Calu3 (cell line): ENCODE measurements at regions not wholly inside any gene's neighbourhood (a gene's known extent, or its start where the extent isn't known, plus 50 kb on each side); places are given as distances from the start of the nearest gene placed in this dataset.

Experiments used
- BruUV-seq: library from RNA; stranded (reverse); fragments of 400-500 nt; replicated peaks from 2 replicates; lab custom pipeline; 2021; lab: Mats Ljungman, UMichigan
- CTCF ChIA-PET: fragments of 300-600 bp; sonication (Branson Sonifier 250); formaldehyde crosslinking; loops from one replicate; lab custom pipeline; 2022; ENCODE audit warnings: antibody characterized with exemption; lab: Charles Lee
- DNase-seq: peaks from one replicate; pipeline ENCODE4 v3.0.0; 2022
- H3K27ac Mint-ChIP-seq: one replicate; pipeline ENCODE4 v1.8.0; 2022; ENCODE audit warnings: mixed read lengths; ENCODE audit not compliant: unreplicated experiment
- H3K27me3 Mint-ChIP-seq: one replicate; pipeline ENCODE4 v1.8.0; 2022; ENCODE audit warnings: mixed read lengths; ENCODE audit not compliant: unreplicated experiment
- H3K36me3 Mint-ChIP-seq: one replicate; pipeline ENCODE4 v1.8.0; 2022; ENCODE audit warnings: mild to moderate bottlenecking, moderate library complexity, mixed read lengths; ENCODE audit not compliant: insufficient read depth, unreplicated experiment
- H3K4me1 Mint-ChIP-seq: one replicate; pipeline ENCODE4 v1.8.0; 2022; ENCODE audit warnings: mild to moderate bottlenecking, low read depth, mixed read lengths; ENCODE audit not compliant: unreplicated experiment
- H3K4me3 Mint-ChIP-seq: one replicate; pipeline ENCODE4 v1.8.0; 2022; ENCODE audit warnings: mild to moderate bottlenecking, low read depth, moderate library complexity, mixed read lengths; ENCODE audit not compliant: unreplicated experiment
- H3K9me3 Mint-ChIP-seq: one replicate; pipeline ENCODE4 v1.8.0; 2022; ENCODE audit warnings: low read depth, mixed read lengths; ENCODE audit not compliant: unreplicated experiment
- CTCF ChIP-seq: fragments of 200-600 bp; IDR thresholded peaks from one replicate; pipeline ENCODE4 v1.8.0; 2022; ENCODE audit warnings: antibody characterized with exemption; ENCODE audit not compliant: unreplicated experiment
- intact Hi-C: fragments of 100-400 bp; cut with micrococcal nuclease; formaldehyde crosslinking; loops from one replicate; pipeline ENCODE4 v1.10.0; 2022; ENCODE audit not compliant: unreplicated experiment

DNA sequence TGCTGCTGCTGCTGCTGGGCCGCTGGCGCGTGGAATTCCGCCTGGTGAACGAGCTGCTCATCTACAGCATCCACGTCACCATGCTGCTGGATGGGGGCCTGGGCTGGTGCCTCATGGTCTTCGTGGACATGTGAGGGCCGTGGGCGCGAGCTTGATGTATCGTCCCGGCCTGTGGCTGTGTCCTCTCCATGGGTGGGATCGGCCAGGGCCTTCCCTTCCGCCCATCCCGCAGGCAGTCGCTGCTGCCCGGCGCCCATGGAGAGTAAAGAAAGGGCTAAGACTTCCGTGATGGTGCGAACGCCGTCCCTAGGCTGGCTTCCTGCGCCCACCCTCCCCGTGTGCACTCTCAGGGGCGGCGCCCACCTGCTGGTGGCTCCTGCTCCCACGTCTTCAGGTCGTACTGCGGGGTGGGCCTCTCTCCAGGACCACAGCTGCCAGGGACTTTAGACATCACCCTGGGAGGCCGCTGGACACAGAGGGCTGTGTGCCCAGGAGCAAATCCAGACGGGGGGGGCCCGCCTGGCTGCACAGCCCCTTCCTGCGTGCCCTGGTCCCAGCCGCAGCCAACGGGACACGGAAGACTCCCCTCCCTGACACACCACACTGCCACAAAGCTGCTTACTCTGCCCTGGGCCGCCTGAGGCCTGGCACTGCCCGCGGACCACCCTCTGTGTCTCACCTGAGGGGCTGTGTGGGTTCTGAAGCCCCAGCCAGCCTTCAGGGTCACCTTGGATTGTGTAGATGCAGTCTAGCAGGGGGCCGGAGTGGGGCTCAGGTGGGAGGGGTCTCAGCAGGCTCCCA lies 167.5 kb downstream of the SEPTIN7 start:
- Mint-ChIP-seq H3K27me3 (no peaks in the 10 kb centered on the region), H3K9me3 (no peaks in the 10 kb centered on the region), H3K36me3 (no peaks in the 10 kb centered on the region), H3K27ac (no peak overlapping the region), H3K4me1 (peaks cover 9% of the 10 kb centered on the region), H3K4me3 (no peak overlapping the region)
- CTCF ChIA-PET, result no interaction called here
- no peak for DNase-seq
- TF ChIP-seq CTCF, result no peak
- no TSS peak for BruUV-seq
- intact Hi-C loops, result no loop called here

DNA sequence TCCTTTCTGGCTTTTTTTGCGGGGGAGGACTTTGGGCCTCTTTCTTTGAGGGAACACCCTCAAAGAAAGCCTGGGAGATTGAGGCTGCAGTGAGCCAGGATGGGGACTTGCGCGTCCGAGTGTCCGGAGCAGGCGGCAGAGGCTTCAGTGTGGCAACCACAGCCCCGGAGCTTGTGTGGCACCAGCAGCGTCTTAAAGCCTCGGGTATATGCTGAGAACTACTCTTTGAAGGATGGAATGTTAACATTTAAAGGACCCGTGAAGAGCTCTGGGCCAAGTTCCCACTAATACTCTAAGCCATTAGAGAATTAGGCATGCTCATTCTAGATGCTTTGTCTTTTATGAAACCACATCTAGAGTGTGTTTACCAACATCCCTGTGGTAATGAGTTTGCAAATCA lies 168.2 kb downstream of the SEPTIN7 start:
- DNase-seq, result no peak
- intact Hi-C loops, result no loop called here
- no peaks in the 10 kb centered on the region for H3K27me3 Mint-ChIP-seq
- no peak overlapping the region for H3K4me3 Mint-ChIP-seq
- H3K4me1 Mint-ChIP-seq, result peaks cover 9% of the 10 kb centered on the region
- no peak for TF ChIP-seq CTCF
- BruUV-seq, result no TSS peak
- H3K9me3 Mint-ChIP-seq, result no peaks in the 10 kb centered on the region
- CTCF ChIA-PET, result no interaction called here
- H3K27ac Mint-ChIP-seq, result no peak overlapping the region
- no peaks in the 10 kb centered on the region for H3K36me3 Mint-ChIP-seq

DNA sequence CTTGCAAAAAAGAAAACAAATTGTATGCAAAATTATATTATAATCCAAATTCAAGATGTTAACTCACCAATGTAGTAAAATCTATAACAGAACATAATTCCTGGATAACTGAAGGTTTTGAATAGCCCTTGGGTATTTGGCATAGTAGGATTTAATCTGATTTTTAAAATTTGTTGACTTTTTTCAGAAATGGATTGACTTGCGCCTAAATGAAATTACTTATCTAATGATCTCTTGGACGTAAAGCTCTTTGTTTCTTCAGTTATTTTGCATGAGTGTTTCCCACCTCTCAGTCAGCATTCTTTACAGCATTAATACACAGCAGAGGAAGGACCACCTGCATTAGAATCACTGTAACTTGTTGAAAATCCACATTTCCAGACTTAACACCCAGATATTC lies 169.6 kb downstream of the SEPTIN7 start:
- intact Hi-C loops, result loop anchor here (5.0 kb wide), 1 partner anchor 263 kb away; no protein-coding TSS in a partner anchor
- H3K27me3 Mint-ChIP-seq, result no peaks in the 10 kb centered on the region
- H3K4me3 Mint-ChIP-seq, result no peak overlapping the region

More for the DNA sequence above, 169.6 kb downstream of the SEPTIN7 start:
- no peak for DNase-seq
- H3K36me3 Mint-ChIP-seq, result no peaks in the 10 kb centered on the region
- no peaks in the 10 kb centered on the region for H3K9me3 Mint-ChIP-seq
- CTCF ChIA-PET, result interaction anchor here (0.6 to 1.7 kb wide), 4 partner anchors 53 to 347 kb away, joined by 3 to 10 read pairs (median 5); no protein-coding TSS in a partner anchor
- H3K27ac Mint-ChIP-seq, result no peak overlapping the region
- TF ChIP-seq CTCF, result no peak
- peaks cover 9% of the 10 kb centered on the region for H3K4me1 Mint-ChIP-seq
- BruUV-seq, result no TSS peak
